Kidney tubule cell (primary cell): ENCODE measurements at regions not wholly inside any gene's neighbourhood (a gene's known extent, or its start where the extent isn't known, plus 50 kb on each side); places are given as distances from the start of the nearest gene placed in this dataset.
A peak's percentile ranks its signal among the peaks of the same experiment; 100 is the strongest.
"Not testable (repeated sequence)": the region's sequence is repeated elsewhere in the genome, so short reads cannot be mapped to it uniquely, and the experiment has no call there.

Experiments used
- DNase-seq: peaks from one replicate; pipeline ENCODE4 v3.0.0-alpha.2; 2018; ENCODE audit warnings: low spot score

GRCh38 chr3:34508732-34509131 lies 710.3 kb downstream of the PDCD6IP start:
- DNase-seq = no peak

GRCh38 chr3:34511891-34512290 lies 713.5 kb downstream of the PDCD6IP start:
- DNase-seq = no peak

- not testable (repeated sequence) for DNase-seq
These were observed 720.6 kb downstream of the PDCD6IP start for GRCh38 chr3:34519008-34519407.

GRCh38 chr3:34531156-34531555 lies 732.7 kb downstream of the PDCD6IP start:
- no peak for DNase-seq

- DNase-seq = no peak
These were observed 735.0 kb downstream of the PDCD6IP start for GRCh38 chr3:34533451-34533850.

GRCh38 chr3:34534013-34534412 lies 735.6 kb downstream of the PDCD6IP start:
- no peak for DNase-seq

- no peak for DNase-seq
These were observed 745.7 kb downstream of the PDCD6IP start for GRCh38 chr3:34544136-34544535.

GRCh38 chr3:34547297-34547920 lies 749.0 kb downstream of the PDCD6IP start:
- no peak for DNase-seq

- DNase-seq = no peak
These were observed 768.8 kb downstream of the PDCD6IP start for GRCh38 chr3:34567266-34567665.

GRCh38 chr3:34568766-34569165 lies 770.3 kb downstream of the PDCD6IP start:
- no peak for DNase-seq

GRCh38 chr3:34569437-34569836 lies 771.0 kb downstream of the PDCD6IP start:
- DNase-seq = no peak

- no peak for DNase-seq
These were observed 772.7 kb downstream of the PDCD6IP start for GRCh38 chr3:34570916-34571705.

GRCh38 chr3:34571714-34572113 lies 773.3 kb downstream of the PDCD6IP start:
- no peak for DNase-seq

- no peak for DNase-seq
These were observed 777.3 kb downstream of the PDCD6IP start for GRCh38 chr3:34575776-34576175.

- DNase-seq = peak; percentile 11
These were observed 783.6 kb downstream of the PDCD6IP start for GRCh38 chr3:34582055-34582454.

- DNase-seq = no peak
These were observed 785.0 kb downstream of the PDCD6IP start for GRCh38 chr3:34583451-34583850.

GRCh38 chr3:34584971-34585370 lies 786.5 kb downstream of the PDCD6IP start:
- no peak for DNase-seq

- no peak for DNase-seq
These were observed 801.2 kb downstream of the PDCD6IP start for GRCh38 chr3:34599595-34599994.

- no peak for DNase-seq
These were observed 821.6 kb downstream of the PDCD6IP start for GRCh38 chr3:34619990-34620389.

GRCh38 chr3:34626699-34627098 lies 828.3 kb downstream of the PDCD6IP start:
- DNase-seq = no peak

- no peak for DNase-seq
These were observed 836.5 kb downstream of the PDCD6IP start for GRCh38 chr3:34634939-34635338.

- no peak for DNase-seq
These were observed 837.0 kb downstream of the PDCD6IP start for GRCh38 chr3:34635352-34635850.

- DNase-seq = no peak
These were observed 848.6 kb downstream of the PDCD6IP start for GRCh38 chr3:34646911-34647460.
